H1 (cell line): ENCODE measurements at regions not wholly inside any gene's neighbourhood (a gene's known extent, or its start where the extent isn't known, plus 50 kb on each side); places are given as distances from the start of the nearest gene placed in this dataset.

ENCODE experiments used
- CTCF ChIA-PET: fragments of 300-600 bp; sonication (Branson Sonifier 250); formaldehyde crosslinking; loops from one replicate; lab custom pipeline; 2021; ENCODE audit not compliant: partially characterized antibody; lab: Charles Lee
- POLR2A ChIA-PET: fragments of 300-600 bp; sonication (Branson Sonifier 250); formaldehyde crosslinking; loops from one replicate; lab custom pipeline; 2021; ENCODE audit warnings: inconsistent platforms; ENCODE audit not compliant: partially characterized antibody; lab: Charles Lee
- DNase-seq, 2 experiments: peaks; one replicate each; pipeline versions ENCODE4 v3.0.0 to v3.0.0-alpha.2; 2010 to 2022; ENCODE audit warnings: low spot score in 2 of 2, low read depth in 1 of 2, mixed read lengths in 1 of 2
- FAIRE-seq: peaks from 2 replicates; lab custom pipeline; 2011; peaks lifted over from hg19 to GRCh38; lab: Jason Lieb, UNC
- H2AFZ ChIP-seq: 2 replicates; pipeline ENCODE4 v1.8.1; 2012; ENCODE audit warnings: low read length, inconsistent platforms
- H2AK5ac ChIP-seq: 2 replicates; pipeline ENCODE4 v1.6.1; 2013; ENCODE audit warnings: low read depth, low read length
- H2BK120ac ChIP-seq: replicated peaks from 2 replicates; pipeline ENCODE3; 2013; ENCODE audit warnings: low read depth, low read length, inconsistent platforms
- H2BK12ac ChIP-seq: 2 replicates; pipeline ENCODE4 v1.6.1; 2013; ENCODE audit warnings: low read depth, low read length
- H2BK15ac ChIP-seq: 2 replicates; pipeline ENCODE4 v1.6.1; 2013; ENCODE audit warnings: low read length
- H2BK20ac ChIP-seq: 2 replicates; pipeline ENCODE4 v1.6.1; 2013; ENCODE audit warnings: low read length
- H2BK5ac ChIP-seq: 2 replicates; pipeline ENCODE4 v1.6.1; 2013; ENCODE audit warnings: low read depth, low read length
- H3K14ac ChIP-seq: 2 replicates; pipeline ENCODE4 v1.6.1; 2013; ENCODE audit warnings: inconsistent platforms; ENCODE audit not compliant: insufficient read length
- H3K18ac ChIP-seq: 2 replicates; pipeline ENCODE4 v1.6.1; 2013; ENCODE audit warnings: low read length; ENCODE audit errors: extremely low read depth
- H3K23ac ChIP-seq: 2 replicates; pipeline ENCODE4 v1.6.1; 2013; ENCODE audit warnings: inconsistent platforms; ENCODE audit not compliant: insufficient read length
- H3K23me2 ChIP-seq: 2 replicates; pipeline ENCODE4 v1.6.1; 2013; ENCODE audit warnings: low read depth, low read length
- H3K27ac ChIP-seq: 2 replicates; pipeline ENCODE4 v1.6.1; 2011; ENCODE audit warnings: low read depth, low read length, inconsistent platforms
- H3K27me3 ChIP-seq, 4 experiments: replicated peaks in 1 of 4; 1 replicate in 1 of 4; 2 replicates in 3 of 4; pipeline versions ENCODE4 v1.6.1 to v1.8.1; 2011 to 2013; ENCODE audit warnings: low read length in 3 of 4, mild to moderate bottlenecking in 3 of 4, inconsistent platforms in 2 of 4, mixed read lengths in 2 of 4, moderate library complexity in 1 of 4; ENCODE audit not compliant: control insufficient read depth in 3 of 4, insufficient read depth in 3 of 4; ENCODE audit errors: extremely low read depth in 1 of 4
- H3K36me3 ChIP-seq, 4 experiments: 2 replicates each; pipeline versions ENCODE4 v1.6.1 to v1.8.1; 2011 to 2013; ENCODE audit warnings: mild to moderate bottlenecking in 4 of 4, low read length in 3 of 4, moderate library complexity in 2 of 4, control low read depth in 1 of 4, inconsistent platforms in 1 of 4; ENCODE audit not compliant: insufficient read depth in 4 of 4, control insufficient read depth in 2 of 4
- H3K4ac ChIP-seq: replicated peaks from 2 replicates; pipeline ENCODE3; 2013; ENCODE audit warnings: low read length, low read depth, mixed read lengths, inconsistent platforms; ENCODE audit not compliant: insufficient read length
- H3K4me1 ChIP-seq, 4 experiments: replicated peaks in 1 of 4; 1 replicate in 1 of 4; 2 replicates in 3 of 4; pipeline versions ENCODE4 v1.6.1 to v1.8.1; 2011 to 2013; ENCODE audit warnings: low read length in 3 of 4, inconsistent platforms in 2 of 4, mixed read lengths in 1 of 4; ENCODE audit not compliant: insufficient read depth in 4 of 4, control insufficient read depth in 3 of 4
- H3K4me2 ChIP-seq, 2 experiments: 2 replicates each; pipeline versions ENCODE4 v1.6.1 to v1.8.1; 2011 to 2013; ENCODE audit warnings: low read depth in 2 of 2, low read length in 2 of 2, control low read depth in 1 of 2, inconsistent platforms in 1 of 2, mild to moderate bottlenecking in 1 of 2; ENCODE audit not compliant: insufficient read depth in 1 of 2
- H3K4me3 ChIP-seq, 4 experiments: fragments of 200-600, 300-600 bp in 1 of 4; sonication (generic), shearing (Covaris generic), sonication (Bioruptor Twin) in 1 of 4; 2 replicates each; pipeline versions ENCODE4 v1.5.1 to v1.8.1; 2011 to 2016; ENCODE audit warnings: low read length in 4 of 4, low read depth in 3 of 4, control low read depth in 2 of 4, inconsistent platforms in 2 of 4, mild to moderate bottlenecking in 2 of 4, mixed read lengths in 1 of 4, moderate library complexity in 1 of 4; ENCODE audit not compliant: insufficient read depth in 2 of 4; ENCODE audit errors: extremely low read depth in 1 of 4
- H3K56ac ChIP-seq: replicated peaks from 2 replicates; pipeline ENCODE3; 2013; ENCODE audit warnings: low read depth, mild to moderate bottlenecking, mixed read lengths, low read length, inconsistent platforms; ENCODE audit not compliant: insufficient read length
- H3K79me1 ChIP-seq: 2 replicates; pipeline ENCODE4 v1.6.1; 2013; ENCODE audit warnings: low read depth, low read length, control low read depth
- H3K79me2 ChIP-seq, 2 experiments: 2 replicates each; pipeline versions ENCODE4 v1.6.1 to v1.8.1; 2012 to 2013; ENCODE audit warnings: low read length in 2 of 2, mild to moderate bottlenecking in 2 of 2, inconsistent platforms in 1 of 2; ENCODE audit not compliant: insufficient read depth in 2 of 2, control insufficient read depth in 1 of 2
- H3K9ac ChIP-seq, 4 experiments: replicated peaks in 1 of 4; 1 replicate in 1 of 4; 2 replicates in 3 of 4; pipeline versions ENCODE4 v1.6.1 to v1.8.1; 2011 to 2013; ENCODE audit warnings: low read depth in 3 of 4, low read length in 3 of 4, control low read depth in 2 of 4, mild to moderate bottlenecking in 2 of 4, moderate library complexity in 2 of 4, inconsistent platforms in 1 of 4; ENCODE audit errors: extremely low read depth in 1 of 4
- H3K9me3 ChIP-seq, 2 experiments: 2 replicates each; pipeline versions ENCODE4 v1.6.1 to v1.8.1; 2012 to 2013; ENCODE audit warnings: mild to moderate bottlenecking in 2 of 2, moderate library complexity in 2 of 2, control low read depth in 1 of 2, inconsistent platforms in 1 of 2, low read depth in 1 of 2, low read length in 1 of 2, mixed read lengths in 1 of 2; ENCODE audit not compliant: insufficient read depth in 2 of 2
- H4K20me1 ChIP-seq, 2 experiments: replicated peaks in 1 of 2; 2 replicates each; pipeline versions ENCODE3 to v1.8.1; 2011 to 2013; ENCODE audit warnings: inconsistent platforms in 2 of 2, low read length in 2 of 2, mild to moderate bottlenecking in 1 of 2; ENCODE audit not compliant: insufficient read depth in 2 of 2, control insufficient read depth in 1 of 2
- H4K5ac ChIP-seq: 2 replicates; pipeline ENCODE4 v1.6.1; 2013; ENCODE audit warnings: low read length, low read depth, mixed read lengths, inconsistent platforms; ENCODE audit not compliant: insufficient read length
- H4K8ac ChIP-seq: 2 replicates; pipeline ENCODE4 v1.8.0; 2013; ENCODE audit warnings: mild to moderate bottlenecking, moderate library complexity, low read length, inconsistent platforms; ENCODE audit not compliant: insufficient read depth; ENCODE audit errors: extremely low read depth
- H4K91ac ChIP-seq: replicated peaks from 2 replicates; pipeline ENCODE3; 2013; ENCODE audit warnings: low read length, mixed read lengths, inconsistent platforms; ENCODE audit not compliant: insufficient read length
- ATF3 ChIP-seq: IDR thresholded peaks from 2 replicates; pipeline ENCODE4 v1.6.1; 2011; ENCODE audit warnings: low read depth, mild to moderate bottlenecking, low read length; ENCODE audit not compliant: insufficient read depth
- BACH1 ChIP-seq: IDR thresholded peaks from 2 replicates; pipeline ENCODE4 v1.6.1; 2012; ENCODE audit warnings: low read length, improper control_type of control experiment
- CBX5 ChIP-seq: fragments of 300-800, 300-1000 bp; sonication (generic); IDR thresholded peaks from 2 replicates; pipeline ENCODE4 v1.7.1; 2016; ENCODE audit warnings: antibody characterized with exemption, low read length, low read depth
- JUND ChIP-seq: IDR thresholded peaks from 2 replicates; pipeline ENCODE4 v1.6.1; 2011; ENCODE audit warnings: mild to moderate bottlenecking, improper control_type of control experiment, low read length
- NANOG ChIP-seq: IDR thresholded peaks from 2 replicates; pipeline ENCODE4 v1.6.1; 2011; ENCODE audit warnings: low read length, low read depth, mild to moderate bottlenecking, inconsistent platforms; ENCODE audit not compliant: insufficient read depth, poor library complexity, severe bottlenecking
- NRF1 ChIP-seq: IDR thresholded peaks from 2 replicates; pipeline ENCODE4 v1.6.1; 2011; ENCODE audit warnings: mild to moderate bottlenecking, low read depth, low read length, improper control_type of control experiment
- POLR2AphosphoS5 ChIP-seq: IDR thresholded peaks from 2 replicates; pipeline ENCODE4 v1.6.1; 2011; ENCODE audit warnings: low read depth, low read length
- POU5F1 ChIP-seq: IDR thresholded peaks from 2 replicates; pipeline ENCODE4 v1.6.1; 2011; ENCODE audit warnings: low read depth, mild to moderate bottlenecking, low read length, moderate library complexity
- RFX5 ChIP-seq: IDR thresholded peaks from 2 replicates; pipeline ENCODE4 v1.6.1; 2011; ENCODE audit warnings: low read depth, low read length, improper control_type of control experiment, borderline replicate concordance
- RNF2 ChIP-seq: fragments of 200-900, 300-1000 bp; sonication (generic); IDR thresholded peaks from 2 replicates; pipeline ENCODE4 v1.7.1; 2016; ENCODE audit warnings: borderline replicate concordance, low read depth, mild to moderate bottlenecking, antibody characterized with exemption, low read length; ENCODE audit not compliant: poor library complexity, severe bottlenecking; ENCODE audit errors: missing control alignments
- TAF7 ChIP-seq: optimal IDR thresholded peaks from 2 replicates; pipeline ENCODE3; 2011; ENCODE audit warnings: low read depth, mild to moderate bottlenecking, inconsistent platforms, low read length, moderate library complexity, borderline replicate concordance
- WGBS, 2 experiments: shearing (Covaris generic) in 1 of 2; methylation state at CpG; one replicate each; pipeline versions ENCODE4 v1.1.6 to v1.1.7; 2013 to 2015; ENCODE audit warnings: low lambda C conversion rate in 2 of 2, mixed read lengths in 2 of 2, inconsistent platforms in 1 of 2, low coverage in 1 of 2, missing lambda C conversion rate in 1 of 2; ENCODE audit not compliant: insufficient replicate concordance in 2 of 2, insufficient coverage in 1 of 2, insufficient read length in 1 of 2; ENCODE audit errors: extremely low coverage in 1 of 2, missing lambda C conversion rate in 1 of 2; 5-methylcytosine and 5-hydroxymethylcytosine counted together
- TF ChIP-seq, protein P1 (sequence below): IDR thresholded peaks from 2 replicates; pipeline ENCODE4 v1.6.1; 2012; ENCODE audit warnings: inconsistent platforms

- Histone ChIP-seq H3K36me3 (peaks cover 0 to 4% (median 0%) of the 10 kb centered on the region in 4 experiments; a peak in 3 of 8 replicates), H3K27me3 (no peaks in the 10 kb centered on the region), H2AFZ (no peak overlapping the region), H3K79me1 (no peaks in the 10 kb centered on the region), H3K14ac (no peak overlapping the region), H4K8ac (no peak overlapping the region), H4K5ac (no peak overlapping the region), H3K18ac (no peak overlapping the region), H3K4ac (no peak overlapping the region), H3K9ac (no peak overlapping the region; a peak in 1 of 7 replicates), H3K79me2 (no peaks in the 10 kb centered on the region), H2BK12ac (no peak overlapping the region; the same call in 1 of the 2 replicates), H2BK5ac (no peak overlapping the region), H3K23ac (no peak overlapping the region), H2BK15ac (no peak overlapping the region), H2BK120ac (no peak overlapping the region), H3K56ac (no peak overlapping the region), H3K4me1 (peaks cover 6 to 21% (median 15%) of the 10 kb centered on the region in 4 experiments; a peak in 6 of 7 replicates), H3K23me2 (no peaks in the 10 kb centered on the region), H3K27ac (no peak overlapping the region), H3K4me3 (no peak overlapping the region; a peak in 1 of 8 replicates), H2AK5ac (no peak overlapping the region), H2BK20ac (no peak overlapping the region), H4K91ac (no peak overlapping the region), H4K20me1 (no peaks in the 10 kb centered on the region), H3K4me2 (no peak overlapping the region; a peak in 1 of 4 replicates), H3K9me3 (peaks cover 0 to 6% of the 10 kb centered on the region in 2 experiments; a peak in 1 of 4 replicates)
- DNase-seq (no peak), FAIRE-seq (no peak)
- 68% methylated on average over 5 of the region's 5 CpGs; no CpG with 5 or more reads in 1 of the 2 experiments for WGBS, 2 experiments
- CTCF ChIA-PET = interaction anchor here (0.8 kb wide), 1 partner anchor 40 kb away, joined by 3 read pairs; no protein-coding TSS in a partner anchor
- POLR2A ChIA-PET = interaction anchor here (1.0 to 2.3 kb wide), 2 partner anchors 9 to 10 kb away, joined by 3 to 19 read pairs; no protein-coding TSS in a partner anchor
- no peak for TF ChIP-seq JUND
- TF ChIP-seq CBX5 = no peak
- no peak for TF ChIP-seq TAF7
- TF ChIP-seq POLR2AphosphoS5 = no peak
- TF ChIP-seq, protein P1, sequence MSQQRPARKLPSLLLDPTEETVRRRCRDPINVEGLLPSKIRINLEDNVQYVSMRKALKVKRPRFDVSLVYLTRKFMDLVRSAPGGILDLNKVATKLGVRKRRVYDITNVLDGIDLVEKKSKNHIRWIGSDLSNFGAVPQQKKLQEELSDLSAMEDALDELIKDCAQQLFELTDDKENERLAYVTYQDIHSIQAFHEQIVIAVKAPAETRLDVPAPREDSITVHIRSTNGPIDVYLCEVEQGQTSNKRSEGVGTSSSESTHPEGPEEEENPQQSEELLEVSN = no peak
- TF ChIP-seq ATF3 = no peak
- no peak for TF ChIP-seq RNF2
- TF ChIP-seq NANOG = no peak
- no peak for TF ChIP-seq RFX5
- no peak for TF ChIP-seq BACH1
- TF ChIP-seq NRF1 = no peak
- no peak for TF ChIP-seq POU5F1
Observed at GRCh38 chr5:167296066-167296465, 995.4 kb upstream of the WWC1 start.
